Midbrain (tissue), 1 donor: ENCODE measurements at regions not wholly inside any gene's neighbourhood (a gene's known extent, or its start where the extent isn't known, plus 50 kb on each side); places are given as distances from the start of the nearest gene placed in this dataset.
"Not testable (repeated sequence)": the region's sequence is repeated elsewhere in the genome, so short reads cannot be mapped to it uniquely, and the experiment has no call there.

Source experiments
- DNase-seq: peaks from one replicate; lab custom pipeline; 2025; lab: John Stamatoyannopoulos, UW

- DNase-seq: no peak
Observed at GRCh38 chr1:209113521-209113920, 470.0 kb upstream of the CAMK1G start.

GRCh38 chr1:209116705-209117104 lies 466.8 kb upstream of the CAMK1G start:
- no peak for DNase-seq

GRCh38 chr1:209123601-209124000 lies 459.9 kb upstream of the CAMK1G start:
- no peak for DNase-seq

GRCh38 chr1:209129091-209129490 lies 454.4 kb upstream of the CAMK1G start:
- not testable (repeated sequence) for DNase-seq

GRCh38 chr1:209130886-209131285 lies 452.6 kb upstream of the CAMK1G start:
- no peak for DNase-seq

GRCh38 chr1:209132736-209133467 lies 450.6 kb upstream of the CAMK1G start:
- no peak for DNase-seq

- no peak for DNase-seq
Observed at GRCh38 chr1:209134001-209134400, 449.5 kb upstream of the CAMK1G start.

- no peak for DNase-seq
Observed at GRCh38 chr1:209143916-209144315, 439.6 kb upstream of the CAMK1G start.

- DNase-seq: no peak
Observed at GRCh38 chr1:209150114-209150513, 433.4 kb upstream of the CAMK1G start.

- DNase-seq: no peak
Observed at GRCh38 chr1:209153411-209153810, 430.1 kb upstream of the CAMK1G start.

- DNase-seq: no peak
Observed at GRCh38 chr1:209154912-209155311, 428.6 kb upstream of the CAMK1G start.

- DNase-seq: no peak
Observed at GRCh38 chr1:209155546-209155945, 428.0 kb upstream of the CAMK1G start.

GRCh38 chr1:209156991-209157390 lies 426.5 kb upstream of the CAMK1G start:
- DNase-seq: no peak

GRCh38 chr1:209157546-209158249 lies 425.8 kb upstream of the CAMK1G start:
- no peak for DNase-seq

GRCh38 chr1:209158851-209159250 lies 424.7 kb upstream of the CAMK1G start:
- DNase-seq: no peak

- DNase-seq: no peak
Observed at GRCh38 chr1:209160230-209160629, 423.3 kb upstream of the CAMK1G start.

- no peak for DNase-seq
Observed at GRCh38 chr1:209162651-209163050, 420.9 kb upstream of the CAMK1G start.

GRCh38 chr1:209168204-209168603 lies 415.3 kb upstream of the CAMK1G start:
- DNase-seq: no peak

- DNase-seq: no peak
Observed at GRCh38 chr1:209171151-209171550, 412.4 kb upstream of the CAMK1G start.

GRCh38 chr1:209172286-209172685 lies 411.2 kb upstream of the CAMK1G start:
- no peak for DNase-seq

- DNase-seq: not testable (repeated sequence)
Observed at GRCh38 chr1:209172792-209173542, 410.5 kb upstream of the CAMK1G start.

- not testable (repeated sequence) for DNase-seq
Observed at GRCh38 chr1:209173796-209174195, 409.7 kb upstream of the CAMK1G start.
